HG03159 (cell line): ENCODE measurements at regions not wholly inside any gene's neighbourhood (a gene's known extent, or its start where the extent isn't known, plus 50 kb on each side); places are given as distances from the start of the nearest gene placed in this dataset.

Experiments
- ATAC-seq: cut with Tn5 transposase; IDR thresholded peaks from one replicate; pipeline ENCODE4 v1.9.1; 2021; ENCODE audit warnings: mild to moderate bottlenecking, moderate library complexity; ENCODE audit not compliant: unreplicated experiment

DNA sequence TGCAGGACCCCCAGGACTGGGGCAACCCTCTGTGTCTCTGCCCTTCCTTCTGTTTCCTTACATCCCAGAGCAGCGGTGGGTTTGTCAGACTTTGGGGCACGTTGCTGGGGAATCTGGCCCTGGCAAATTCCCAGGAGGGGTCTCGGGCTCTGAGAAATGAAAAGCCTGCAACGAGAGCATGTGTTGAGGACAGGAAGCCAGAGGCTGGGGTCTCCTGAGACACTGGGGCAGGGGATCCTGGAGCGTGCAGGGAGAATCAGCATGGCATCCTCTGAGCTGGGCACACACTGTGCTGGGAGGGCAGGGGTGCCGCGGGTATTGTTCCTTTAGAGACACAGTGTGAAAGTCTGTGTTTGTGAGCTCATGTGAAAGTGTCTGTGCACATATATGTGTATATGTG is 279.9 kb upstream of the PPP2R2D start:
- no peak for ATAC-seq

GRCh38 chr10:131621784-131622624 is 278.8 kb upstream of the PPP2R2D start:
- ATAC-seq = no peak

DNA sequence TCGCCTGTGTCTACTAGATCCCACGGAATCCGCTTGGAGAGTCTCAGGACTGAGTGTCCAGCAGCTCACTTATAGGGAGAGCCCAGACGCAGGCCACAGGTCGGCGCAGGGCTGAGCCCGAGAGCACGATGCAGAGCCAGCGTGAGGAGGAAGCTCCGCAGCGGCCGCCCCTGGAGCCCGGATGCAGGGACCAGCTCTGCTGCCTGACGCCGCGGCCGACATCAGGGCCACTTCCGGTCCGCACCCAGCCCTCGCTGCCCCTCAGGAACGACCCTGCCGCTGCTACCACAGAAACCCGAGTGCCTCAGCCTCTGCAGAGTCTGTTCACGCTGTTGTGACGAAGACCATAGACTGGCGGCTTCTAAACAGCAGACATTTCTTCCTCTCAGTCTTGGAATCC is 275.8 kb upstream of the PPP2R2D start:
- ATAC-seq = no peak

GRCh38 chr10:131626274-131626673 is 274.5 kb upstream of the PPP2R2D start:
- no peak for ATAC-seq

- ATAC-seq = no peak
Measured at GRCh38 chr10:131629026-131629770, 271.6 kb upstream of the PPP2R2D start.

GRCh38 chr10:131630772-131631258 is 270.0 kb upstream of the PPP2R2D start:
- no peak for ATAC-seq

DNA sequence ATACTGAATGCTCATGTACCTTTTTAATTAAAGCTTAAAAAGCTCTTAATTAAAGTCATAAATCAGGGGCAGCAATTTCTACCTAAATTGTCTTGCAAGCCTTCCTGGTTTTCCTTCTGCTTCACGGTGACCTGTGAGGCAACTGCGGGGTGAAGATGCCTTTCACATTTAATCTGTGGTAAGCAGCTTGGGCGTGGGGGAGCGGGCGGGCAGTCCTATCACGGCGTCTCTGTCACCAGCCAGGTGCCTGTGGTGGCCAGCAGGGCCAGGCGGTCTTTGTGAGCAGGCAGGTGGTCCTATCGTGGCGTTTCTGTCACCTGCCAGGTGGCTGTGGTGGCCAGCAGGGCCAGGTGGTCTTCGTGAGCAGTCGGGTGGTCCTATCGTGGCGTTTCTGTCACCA is 269.2 kb upstream of the PPP2R2D start:
- ATAC-seq = no peak

DNA sequence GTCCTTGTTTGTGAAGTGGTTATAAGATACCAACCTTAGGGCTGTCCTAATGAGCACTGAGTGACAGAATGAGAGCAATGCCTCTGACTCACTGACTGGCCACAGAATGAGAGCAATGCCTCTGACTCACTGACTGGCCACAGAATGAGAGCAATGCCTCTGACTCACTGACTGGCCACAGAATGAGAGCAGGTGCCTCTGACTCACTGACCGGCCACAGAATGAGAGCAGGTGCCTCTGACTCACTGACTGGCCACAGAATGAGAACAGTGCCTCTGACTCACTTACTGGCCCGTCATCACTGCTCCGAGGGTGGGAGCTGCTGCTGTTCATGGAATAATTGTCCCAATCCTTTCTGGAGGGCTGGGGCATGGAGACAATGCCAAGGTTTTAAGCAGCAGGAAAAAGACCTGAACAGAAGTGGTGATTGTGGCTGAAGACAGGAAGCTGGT is 265.2 kb upstream of the PPP2R2D start:
- no peak for ATAC-seq

- no peak for ATAC-seq
Measured at GRCh38 chr10:131636116-131636515, 264.7 kb upstream of the PPP2R2D start.

- ATAC-seq = no peak
Measured at GRCh38 chr10:131636841-131637724, 263.7 kb upstream of the PPP2R2D start.

DNA sequence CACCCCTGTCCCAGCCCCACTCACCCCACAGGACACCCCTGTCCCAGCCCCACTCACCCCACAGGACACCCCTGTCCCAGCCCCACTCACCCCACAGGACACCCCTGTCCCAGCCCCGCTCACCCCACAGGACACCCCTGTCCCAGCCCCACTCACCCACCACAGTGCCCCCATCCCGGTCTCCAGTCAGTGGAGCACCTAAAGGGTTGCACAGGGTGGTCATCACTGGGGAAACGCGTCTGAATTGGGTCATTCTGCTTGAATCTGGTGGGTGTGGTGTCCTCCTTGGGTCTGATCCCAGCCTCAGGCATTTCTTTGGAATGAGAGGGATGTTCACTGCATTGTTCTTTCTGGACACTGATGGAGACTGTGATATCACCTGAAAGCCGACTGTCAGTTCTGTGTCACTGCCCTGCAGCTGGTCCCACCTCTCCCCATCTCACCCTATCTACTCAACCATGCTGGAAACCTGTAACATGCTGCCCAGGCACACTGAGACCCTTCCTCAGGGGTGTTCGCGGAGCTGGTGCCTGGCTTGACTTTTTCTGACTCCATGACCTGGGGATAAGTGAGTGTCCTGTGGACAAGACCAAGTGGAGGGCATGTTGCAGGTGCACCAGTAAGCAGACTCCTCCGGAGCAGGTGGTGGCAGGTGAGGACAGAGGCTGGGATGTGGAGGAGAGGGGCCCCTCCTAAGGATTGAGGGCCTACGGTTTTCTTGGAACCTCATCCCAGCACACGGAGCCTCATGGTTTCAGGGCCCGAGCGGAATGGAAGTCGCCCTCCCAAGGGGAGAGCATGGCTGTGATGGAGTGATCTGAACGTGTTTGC is 262.5 kb upstream of the PPP2R2D start:
- ATAC-seq = no peak

DNA sequence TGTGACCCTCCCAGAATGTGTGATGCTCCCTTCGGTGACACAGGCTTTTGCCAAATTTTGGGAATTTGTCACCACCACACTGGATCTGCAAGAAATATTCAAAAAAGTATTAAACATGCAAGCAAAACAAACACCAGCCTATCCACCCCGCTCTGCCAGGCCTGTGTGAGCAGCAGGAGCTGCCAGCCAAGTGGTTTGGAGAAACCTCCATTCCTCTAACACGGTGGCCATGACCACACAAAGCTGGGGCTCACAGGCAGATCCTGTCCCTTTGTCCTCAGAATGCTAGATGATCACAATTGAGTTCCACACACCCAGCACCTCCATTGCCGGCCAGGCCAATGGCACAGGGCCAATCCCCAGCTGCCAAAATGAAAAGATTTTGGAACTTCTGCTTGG is 261.9 kb upstream of the PPP2R2D start:
- ATAC-seq = no peak

- ATAC-seq = no peak
Measured at GRCh38 chr10:131640045-131640644, 260.7 kb upstream of the PPP2R2D start.

DNA sequence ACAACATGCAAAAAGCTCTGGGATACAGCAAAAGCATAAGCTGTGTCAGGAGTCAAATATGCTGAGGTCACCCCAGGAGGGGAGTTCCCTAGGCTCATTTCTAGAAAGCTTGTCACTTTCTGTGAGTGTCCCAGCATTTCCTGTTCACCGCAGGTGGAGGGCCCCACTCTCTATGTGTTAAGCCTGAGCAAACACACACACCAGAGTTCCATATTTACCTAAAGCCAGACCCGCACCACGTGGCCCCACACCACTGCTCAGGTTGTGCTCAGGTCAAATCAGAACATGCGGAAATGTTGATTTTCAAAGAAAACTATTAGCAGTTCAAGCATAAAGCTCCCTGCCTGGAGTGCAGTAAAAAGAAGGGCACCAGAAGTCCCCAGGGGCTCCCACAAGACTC is 259.6 kb upstream of the PPP2R2D start:
- peak; percentile 99 for ATAC-seq

GRCh38 chr10:131641898-131642297 is 258.9 kb upstream of the PPP2R2D start:
- ATAC-seq = no peak

DNA sequence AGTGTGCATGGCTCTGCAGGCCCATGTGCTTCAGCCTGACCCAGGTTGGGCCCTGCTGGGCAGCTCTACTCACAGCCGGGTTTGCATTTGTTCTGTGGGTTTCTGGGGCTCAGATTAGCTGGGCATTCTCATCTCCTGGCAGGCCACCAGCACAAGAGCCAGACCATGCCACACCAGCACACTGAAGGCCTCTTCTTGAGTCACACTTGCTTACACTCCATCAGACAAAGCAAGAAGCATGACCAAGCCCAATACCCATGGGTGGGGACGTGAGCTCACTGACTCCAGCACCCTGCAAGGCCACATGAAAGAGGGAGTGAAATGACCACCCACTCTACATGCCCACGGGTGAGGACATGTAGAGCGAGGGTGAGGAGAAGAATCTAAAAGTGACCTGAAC is 257.8 kb upstream of the PPP2R2D start:
- ATAC-seq = no peak

DNA sequence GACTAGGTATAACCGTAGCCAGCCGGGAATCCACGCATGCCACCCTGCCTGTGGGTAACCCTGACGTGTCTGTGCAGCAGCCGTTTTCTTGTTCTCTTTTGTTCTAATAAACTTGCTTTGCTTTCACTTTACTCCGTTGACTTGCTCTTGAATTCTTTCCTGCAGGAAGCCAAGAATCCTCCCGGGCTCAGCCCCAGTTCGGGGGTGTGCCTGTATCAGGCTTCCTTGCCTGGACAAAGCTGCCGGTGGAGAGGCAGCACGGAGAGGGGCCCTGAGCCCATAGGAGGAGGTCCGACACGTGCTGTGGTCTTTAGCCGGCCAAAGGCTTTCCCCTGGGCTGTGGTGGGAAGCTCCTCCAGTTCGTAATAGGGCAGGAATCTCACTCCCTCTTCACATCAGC is 256.5 kb upstream of the PPP2R2D start:
- no peak for ATAC-seq

GRCh38 chr10:131644864-131645658 is 255.7 kb upstream of the PPP2R2D start:
- no peak for ATAC-seq

GRCh38 chr10:131645756-131646155 is 255.1 kb upstream of the PPP2R2D start:
- ATAC-seq = no peak
